ENCODE measurements at regions not wholly inside any gene's neighbourhood (a gene's known extent, or its start where the extent isn't known, plus 50 kb on each side); places are given as distances from the start of the nearest gene placed in this dataset.

- DNase-seq, result no peak
Observed at GRCh38 chr3:124250053-124250452, 258.1 kb upstream of the ROPN1 start.

- no peak for DNase-seq
Observed at GRCh38 chr3:124256156-124256555, 264.2 kb upstream of the ROPN1 start.

- DNase-seq, result no peak
Observed at GRCh38 chr3:124256599-124256998, 264.7 kb upstream of the ROPN1 start.

GRCh38 chr3:124257336-124257864 lies 265.5 kb upstream of the ROPN1 start:
- DNase-seq, result no peak

GRCh38 chr3:124258057-124258500 lies 266.2 kb upstream of the ROPN1 start:
- no peak for DNase-seq

- no peak for DNase-seq
Observed at GRCh38 chr3:124260206-124260915, 268.4 kb upstream of the ROPN1 start.

- no peak for DNase-seq
Observed at GRCh38 chr3:124261306-124261705, 269.4 kb upstream of the ROPN1 start.

- DNase-seq, result no peak
Observed at GRCh38 chr3:124263168-124263567, 271.2 kb upstream of the ROPN1 start.

GRCh38 chr3:124264346-124264745 lies 272.4 kb upstream of the ROPN1 start:
- no peak for DNase-seq

GRCh38 chr3:124266487-124266886 lies 274.6 kb upstream of the ROPN1 start:
- no peak for DNase-seq

- no peak for DNase-seq
Observed at GRCh38 chr3:124267406-124267805, 275.5 kb upstream of the ROPN1 start.

GRCh38 chr3:124268355-124268754 lies 276.4 kb upstream of the ROPN1 start:
- DNase-seq, result no peak

GRCh38 chr3:124269619-124270018 lies 277.7 kb upstream of the ROPN1 start:
- DNase-seq, result no peak

GRCh38 chr3:124272605-124273151 lies 280.8 kb upstream of the ROPN1 start:
- DNase-seq, result no peak

GRCh38 chr3:124273651-124274050 lies 281.7 kb upstream of the ROPN1 start:
- no peak for DNase-seq

- no peak for DNase-seq
Observed at GRCh38 chr3:124274051-124274450, 282.1 kb upstream of the ROPN1 start.

GRCh38 chr3:124275412-124275811 lies 283.5 kb upstream of the ROPN1 start:
- no peak for DNase-seq

GRCh38 chr3:124276133-124276532 lies 284.2 kb upstream of the ROPN1 start:
- DNase-seq, result no peak

GRCh38 chr3:124276539-124277143 lies 284.7 kb upstream of the ROPN1 start:
- no peak for DNase-seq

GRCh38 chr3:124277144-124277890 lies 285.4 kb upstream of the ROPN1 start:
- DNase-seq, result no peak

- DNase-seq, result no peak
Observed at GRCh38 chr3:124281453-124282316, 289.8 kb upstream of the ROPN1 start.
